ENCODE measurements at regions not wholly inside any gene's neighbourhood (a gene's known extent, or its start where the extent isn't known, plus 50 kb on each side); places are given as distances from the start of the nearest gene placed in this dataset.

DNA sequence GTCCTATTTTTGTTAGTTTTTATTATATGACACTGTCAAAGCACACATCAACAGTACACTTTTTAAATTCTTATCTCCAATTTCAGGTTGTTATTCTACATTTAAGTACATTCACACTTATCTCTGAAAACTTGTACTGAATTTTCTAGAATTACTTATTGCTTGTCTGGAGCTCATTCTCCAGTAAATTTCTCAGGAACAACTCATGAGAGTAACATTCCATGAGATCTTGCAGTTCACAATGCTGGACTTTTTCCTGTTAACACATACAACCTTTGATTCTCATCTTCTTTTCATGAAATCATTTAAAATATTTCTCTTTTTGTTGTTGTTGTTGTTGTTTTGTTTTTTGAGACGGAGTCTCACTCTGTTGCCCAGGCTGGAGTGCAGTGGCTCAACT, 320.9 kb upstream of the CAMK1G start:
- CTCF ChIA-PET: no interaction called here

DNA sequence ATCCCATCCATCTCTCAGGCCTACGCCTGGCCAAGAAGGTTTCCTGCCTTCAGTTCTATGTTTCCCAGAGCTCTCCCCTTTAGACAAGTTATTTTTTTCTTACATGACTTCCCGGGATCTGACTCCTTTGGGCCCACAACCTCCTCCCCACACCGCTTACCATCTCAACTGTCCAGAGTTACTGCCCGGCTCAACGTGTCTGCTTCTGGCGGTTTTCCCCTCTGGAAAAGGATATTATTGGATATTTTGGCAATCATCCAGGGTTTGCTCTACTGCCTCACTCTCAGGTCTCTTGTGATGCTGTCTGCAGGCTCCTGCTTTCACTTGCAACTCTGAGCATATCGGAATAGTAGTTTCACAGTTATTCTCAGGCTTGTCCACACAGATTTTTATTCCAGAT, 318.2 kb upstream of the CAMK1G start:
- CTCF ChIA-PET: no interaction called here

More for the DNA sequence above, 320.9 kb upstream of the CAMK1G start:
- H3K27me3 ChIP-seq (ENCODE audit: insufficient read depth, low read depth): no peaks in the 10 kb centered on the region
- H3K4me1 ChIP-seq (replicated peaks; ENCODE audit: insufficient read depth): peaks cover 13% of the 10 kb centered on the region
- H3K9me3 ChIP-seq (ENCODE audit: insufficient read depth, low read depth): peaks cover 12% of the 10 kb centered on the region
- POLR2A ChIA-PET (ENCODE audit: unreplicated experiment): no interaction called here
- no peaks in the 10 kb centered on the region for H4K20me1 ChIP-seq (ENCODE audit: insufficient read depth)
- no peak for DNase-seq
- no peaks in the 10 kb centered on the region for H3K79me2 ChIP-seq (ENCODE audit: low read depth)
- H2AFZ ChIP-seq: no peak overlapping the region
- intact Hi-C loops (cut with micrococcal nuclease; ENCODE audit: unreplicated experiment): no loop called here
- peaks cover 8% of the 10 kb centered on the region; the same call in 1 of the 2 replicates for H3F3A ChIP-seq (ENCODE audit: insufficient read depth, low read depth)
- H3K9me2 ChIP-seq (ENCODE audit: insufficient read depth): 0 out of 2 replicates have a peak, but pooled peaks cover 4% of the 10 kb centered on the region
- TF ChIP-seq, protein P1, sequence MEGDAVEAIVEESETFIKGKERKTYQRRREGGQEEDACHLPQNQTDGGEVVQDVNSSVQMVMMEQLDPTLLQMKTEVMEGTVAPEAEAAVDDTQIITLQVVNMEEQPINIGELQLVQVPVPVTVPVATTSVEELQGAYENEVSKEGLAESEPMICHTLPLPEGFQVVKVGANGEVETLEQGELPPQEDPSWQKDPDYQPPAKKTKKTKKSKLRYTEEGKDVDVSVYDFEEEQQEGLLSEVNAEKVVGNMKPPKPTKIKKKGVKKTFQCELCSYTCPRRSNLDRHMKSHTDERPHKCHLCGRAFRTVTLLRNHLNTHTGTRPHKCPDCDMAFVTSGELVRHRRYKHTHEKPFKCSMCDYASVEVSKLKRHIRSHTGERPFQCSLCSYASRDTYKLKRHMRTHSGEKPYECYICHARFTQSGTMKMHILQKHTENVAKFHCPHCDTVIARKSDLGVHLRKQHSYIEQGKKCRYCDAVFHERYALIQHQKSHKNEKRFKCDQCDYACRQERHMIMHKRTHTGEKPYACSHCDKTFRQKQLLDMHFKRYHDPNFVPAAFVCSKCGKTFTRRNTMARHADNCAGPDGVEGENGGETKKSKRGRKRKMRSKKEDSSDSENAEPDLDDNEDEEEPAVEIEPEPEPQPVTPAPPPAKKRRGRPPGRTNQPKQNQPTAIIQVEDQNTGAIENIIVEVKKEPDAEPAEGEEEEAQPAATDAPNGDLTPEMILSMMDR (conservative IDR thresholded peaks at IDR 0.05): no peak
- no peak for TF ChIP-seq EZH2 (IDR thresholded peaks at IDR 0.05; ENCODE audit: low read depth)
- H3K27ac ChIP-seq: no peak overlapping the region
- no peak overlapping the region for H3K4me3 ChIP-seq
- H3K4me2 ChIP-seq: no peak overlapping the region
- no TSS peak for BruUV-seq (replicated peaks)
- H3K36me3 ChIP-seq (ENCODE audit: low read depth): no peaks in the 10 kb centered on the region

GRCh38 chr1:209266590-209267205, 316.8 kb upstream of the CAMK1G start:
- peak in 1 of 2 experiments; percentile 5 for DNase-seq
- Histone ChIP-seq H3K9me3 (ENCODE audit: insufficient read depth, low read depth) (0 out of 2 replicates have a peak, but pooled peaks cover 3% of the 10 kb centered on the region), H3K79me2 (ENCODE audit: low read depth) (no peaks in the 10 kb centered on the region), H3K27ac (peak overlapping the region; percentile 45), H3K4me2 (peak overlapping the region; percentile 54), H4K20me1 (ENCODE audit: insufficient read depth) (no peaks in the 10 kb centered on the region), H3K36me3 (ENCODE audit: low read depth) (no peaks in the 10 kb centered on the region), H3F3A (ENCODE audit: insufficient read depth, low read depth) (peaks cover 8% of the 10 kb centered on the region; the same call in 1 of the 2 replicates), H3K4me3 (no peak overlapping the region), H3K9me2 (ENCODE audit: insufficient read depth) (no peaks in the 10 kb centered on the region), H2AFZ (0 out of 2 replicates have a peak overlapping the region, but pooled peaks have one; percentile 49), H3K27me3 (ENCODE audit: insufficient read depth, low read depth) (no peaks in the 10 kb centered on the region), H3K4me1 (replicated peaks; ENCODE audit: insufficient read depth) (peaks cover 13% of the 10 kb centered on the region)
- CTCF ChIA-PET: no interaction called here
- BruUV-seq (replicated peaks): no TSS peak
- TF ChIP-seq, protein P1 (conservative IDR thresholded peaks at IDR 0.05): no peak
- TF ChIP-seq EZH2 (IDR thresholded peaks at IDR 0.05; ENCODE audit: low read depth): no peak
- intact Hi-C loops (cut with micrococcal nuclease; ENCODE audit: unreplicated experiment): loop anchor here (5.0 kb wide), 1 partner anchor 166 kb away; no protein-coding TSS in a partner anchor
- POLR2A ChIA-PET (ENCODE audit: unreplicated experiment): no interaction called here

More for the DNA sequence above, 318.2 kb upstream of the CAMK1G start:
- H3K79me2 ChIP-seq (ENCODE audit: low read depth): no peaks in the 10 kb centered on the region
- H4K20me1 ChIP-seq (ENCODE audit: insufficient read depth): no peaks in the 10 kb centered on the region
- H2AFZ ChIP-seq: no peak overlapping the region
- H3K4me3 ChIP-seq: no peak overlapping the region
- no peaks in the 10 kb centered on the region for H3K36me3 ChIP-seq (ENCODE audit: low read depth)
- H3K4me2 ChIP-seq: no peak overlapping the region
- intact Hi-C loops (cut with micrococcal nuclease; ENCODE audit: unreplicated experiment): loop anchor here (5.0 kb wide), 1 partner anchor 167 kb away; no protein-coding TSS in a partner anchor
- no peaks in the 10 kb centered on the region for H3K9me2 ChIP-seq (ENCODE audit: insufficient read depth)
- no peaks in the 10 kb centered on the region for H3K27me3 ChIP-seq (ENCODE audit: insufficient read depth, low read depth)
- no peak for DNase-seq
- H3K27ac ChIP-seq: no peak overlapping the region
- no peak for TF ChIP-seq EZH2 (IDR thresholded peaks at IDR 0.05; ENCODE audit: low read depth)
- TF ChIP-seq, protein P1 (conservative IDR thresholded peaks at IDR 0.05): no peak
- POLR2A ChIA-PET (ENCODE audit: unreplicated experiment): no interaction called here
- H3F3A ChIP-seq (ENCODE audit: insufficient read depth, low read depth): peaks cover 8% of the 10 kb centered on the region; the same call in 1 of the 2 replicates
- no TSS peak for BruUV-seq (replicated peaks)
- H3K9me3 ChIP-seq (ENCODE audit: insufficient read depth, low read depth): 0 out of 2 replicates have a peak, but pooled peaks cover 3% of the 10 kb centered on the region
- peaks cover 13% of the 10 kb centered on the region for H3K4me1 ChIP-seq (replicated peaks; ENCODE audit: insufficient read depth)

Measured in PC-9 (cell line).